Neural cell (in vitro differentiated cells): ENCODE measurements at regions not wholly inside any gene's neighbourhood (a gene's known extent, or its start where the extent isn't known, plus 50 kb on each side); places are given as distances from the start of the nearest gene placed in this dataset.

Source experiments
- H2AFZ ChIP-seq: fragments of 200-600, 300-800 bp; sonication (generic), shearing (Covaris generic); 2 replicates; pipeline ENCODE4 v1.6.0; 2014; ENCODE audit warnings: low read depth, mild to moderate bottlenecking, antibody characterized with exemption, low read length, moderate library complexity
- H3F3A ChIP-seq: fragments of 200-600 bp; shearing (Covaris generic); 2 replicates; pipeline ENCODE4 v1.6.1; 2016; ENCODE audit warnings: mild to moderate bottlenecking, moderate library complexity, mixed read lengths, antibody characterized with exemption, low read length; ENCODE audit not compliant: insufficient read depth, poor library complexity, severe bottlenecking
- H3K27ac ChIP-seq: fragments of 200-600, 300-800 bp; sonication (generic), shearing (Covaris generic); 2 replicates; pipeline ENCODE4 v1.5.1; 2014; ENCODE audit warnings: mild to moderate bottlenecking, low read length, moderate library complexity
- H3K27me3 ChIP-seq: fragments of 300-800, 200-600 bp; sonication (generic), shearing (Covaris generic); 2 replicates; pipeline ENCODE4 v1.6.0; 2014; ENCODE audit warnings: mild to moderate bottlenecking, low read depth, low read length, moderate library complexity; ENCODE audit not compliant: insufficient read depth
- H3K36me3 ChIP-seq: fragments of 300-800, 200-600 bp; sonication (generic), shearing (Covaris generic); 2 replicates; pipeline ENCODE4 v1.5.1; 2014; ENCODE audit warnings: mild to moderate bottlenecking, antibody characterized with exemption, low read length, moderate library complexity; ENCODE audit not compliant: insufficient read depth
- H3K4me2 ChIP-seq: fragments of 300-800, 200-600 bp; sonication (generic), shearing (Covaris generic); 2 replicates; pipeline ENCODE4 v1.6.0; 2014; ENCODE audit warnings: mild to moderate bottlenecking, low read length
- H3K4me3 ChIP-seq: fragments of 300-800, 200-600 bp; sonication (generic), shearing (Covaris generic); 2 replicates; pipeline ENCODE4 v1.5.1; 2014; ENCODE audit warnings: mild to moderate bottlenecking, low read length, moderate library complexity
- H3K79me2 ChIP-seq: fragments of 200-600 bp; shearing (Covaris generic); replicated peaks from 2 replicates; pipeline ENCODE4 v1.6.0; 2014; ENCODE audit warnings: mild to moderate bottlenecking, low read length, moderate library complexity; ENCODE audit not compliant: insufficient read depth
- H3K9ac ChIP-seq: fragments of 300-800, 200-600 bp; sonication (generic), shearing (Covaris generic); 2 replicates; pipeline ENCODE4 v1.6.1; 2016; ENCODE audit warnings: mild to moderate bottlenecking, low read length, mixed read lengths
- H3K9me2 ChIP-seq: fragments of 200-600 bp; shearing (Covaris generic); 2 replicates; pipeline ENCODE4 v1.6.1; 2016; ENCODE audit warnings: mild to moderate bottlenecking, low read length, mixed read lengths; ENCODE audit not compliant: insufficient read depth
- H3K9me3 ChIP-seq: fragments of 200-600, 300-800 bp; sonication (generic), shearing (Covaris generic); 2 replicates; pipeline ENCODE4 v1.6.1; 2016; ENCODE audit warnings: mild to moderate bottlenecking, mixed run types, low read length, moderate library complexity, mixed read lengths
- H4K20me1 ChIP-seq: fragments of 200-600 bp; shearing (Covaris generic); 2 replicates; pipeline ENCODE4 v1.6.1; 2016; ENCODE audit warnings: mild to moderate bottlenecking, mixed run types; ENCODE audit not compliant: insufficient read depth
- CTCF ChIP-seq: fragments of 450-650 bp; IDR thresholded peaks from 2 replicates; pipeline ENCODE4 v1.5.1; 2014; ENCODE audit warnings: antibody characterized with exemption, mild to moderate bottlenecking, moderate library complexity; ENCODE audit not compliant: poor library complexity, severe bottlenecking
- EP300 ChIP-seq: fragments of 450-650 bp; conservative IDR thresholded peaks from 2 replicates; pipeline ENCODE4 v1.6.1; 2014; ENCODE audit warnings: antibody characterized with exemption, mild to moderate bottlenecking, moderate library complexity; ENCODE audit not compliant: poor library complexity, severe bottlenecking
- EZH2 ChIP-seq: fragments of 200-600, 300-800 bp; shearing (Covaris generic), sonication (generic); IDR thresholded peaks from 2 replicates; pipeline ENCODE4 v1.6.1; 2014; ENCODE audit warnings: antibody characterized with exemption, low read length, borderline replicate concordance, mild to moderate bottlenecking; ENCODE audit not compliant: insufficient read depth, poor library complexity, severe bottlenecking
- MXI1 ChIP-seq: fragments of 450-650 bp; conservative IDR thresholded peaks from 2 replicates; pipeline ENCODE4 v1.6.1; 2014; ENCODE audit warnings: antibody characterized with exemption, mild to moderate bottlenecking; ENCODE audit not compliant: poor library complexity, severe bottlenecking
- POLR2AphosphoS5 ChIP-seq: IDR thresholded peaks from 2 replicates; pipeline ENCODE4 v1.6.1; 2012
- RAD21 ChIP-seq: fragments of 450-650 bp; conservative IDR thresholded peaks from 2 replicates; pipeline ENCODE4 v1.6.1; 2014; ENCODE audit warnings: antibody characterized with exemption, mild to moderate bottlenecking, moderate library complexity
- REST ChIP-seq: IDR thresholded peaks from 2 replicates; pipeline ENCODE4 v1.6.1; 2012; ENCODE audit warnings: borderline replicate concordance
- SMC3 ChIP-seq: fragments of 450-650 bp; conservative IDR thresholded peaks from 2 replicates; pipeline ENCODE4 v1.6.1; 2014; ENCODE audit warnings: antibody characterized with exemption, mild to moderate bottlenecking, moderate library complexity; ENCODE audit not compliant: poor library complexity
- TAF1 ChIP-seq: IDR thresholded peaks from 2 replicates; pipeline ENCODE4 v1.6.1; 2012; ENCODE audit warnings: low read depth

GRCh38 chr5:158172005-158172404, 313.1 kb upstream of the CLINT1 start:
- Histone ChIP-seq H3K9me3 (no peaks in the 10 kb centered on the region), H3K9me2 (no peaks in the 10 kb centered on the region), H3K27ac (no peak overlapping the region), H3K9ac (no peak overlapping the region), H3K36me3 (no peaks in the 10 kb centered on the region), H3F3A (peaks cover 5% of the 10 kb centered on the region), H3K4me2 (no peak overlapping the region), H3K27me3 (no peaks in the 10 kb centered on the region), H4K20me1 (no peaks in the 10 kb centered on the region), H3K79me2 (no peaks in the 10 kb centered on the region), H3K4me3 (no peak overlapping the region), H2AFZ (no peak overlapping the region)
- TF ChIP-seq SMC3 (no peak), POLR2AphosphoS5 (no peak), CTCF (no peak), REST (no peak), EP300 (no peak)

- Histone ChIP-seq H3K9ac (no peak overlapping the region), H3K4me2 (no peak overlapping the region), H3K9me2 (no peaks in the 10 kb centered on the region), H4K20me1 (no peaks in the 10 kb centered on the region), H2AFZ (no peak overlapping the region), H3K36me3 (no peaks in the 10 kb centered on the region), H3K9me3 (no peaks in the 10 kb centered on the region), H3K27ac (no peak overlapping the region), H3K79me2 (no peaks in the 10 kb centered on the region), H3K4me3 (no peak overlapping the region), H3K27me3 (no peaks in the 10 kb centered on the region), H3F3A (no peaks in the 10 kb centered on the region)
- TF ChIP-seq SMC3: no peak
Observed at GRCh38 chr5:158170534-158170933, 311.6 kb upstream of the CLINT1 start.

GRCh38 chr5:158170060-158170459, 311.1 kb upstream of the CLINT1 start:
- Histone ChIP-seq H3K4me2 (no peak overlapping the region), H3K4me3 (no peak overlapping the region), H3K36me3 (no peaks in the 10 kb centered on the region), H3K79me2 (no peaks in the 10 kb centered on the region), H2AFZ (no peak overlapping the region), H3K27me3 (no peaks in the 10 kb centered on the region), H4K20me1 (no peaks in the 10 kb centered on the region), H3K9me3 (no peaks in the 10 kb centered on the region), H3K9me2 (no peaks in the 10 kb centered on the region), H3F3A (no peaks in the 10 kb centered on the region), H3K27ac (no peak overlapping the region), H3K9ac (no peak overlapping the region)
- TF ChIP-seq EZH2: no peak
- TF ChIP-seq MXI1: no peak
- no peak for TF ChIP-seq EP300
- TF ChIP-seq REST: no peak
- no peak for TF ChIP-seq SMC3
- no peak for TF ChIP-seq POLR2AphosphoS5
- TF ChIP-seq CTCF: no peak
- TF ChIP-seq RAD21: no peak
- no peak for TF ChIP-seq TAF1
